IMR-90 (cell line): ENCODE measurements at regions not wholly inside any gene's neighbourhood (a gene's known extent, or its start where the extent isn't known, plus 50 kb on each side); places are given as distances from the start of the nearest gene placed in this dataset.

Experiments used
- ATAC-seq: fragments of 200-7000 bp; cut with Tn5 transposase; 2 replicates; pipeline ENCODE4 v1.9.1; 2020; ENCODE audit warnings: low read depth, mild to moderate bottlenecking, moderate library complexity
- BruUV-seq: library from RNA; stranded (reverse); fragments of 400-500 nt; replicated peaks from 2 replicates; lab custom pipeline; 2021; lab: Mats Ljungman, UMichigan
- CTCF ChIA-PET: fragments of 300-600 bp; formaldehyde crosslinking; extraction: SDS; loops from one replicate; lab custom pipeline; 2021; ENCODE audit warnings: antibody characterized with exemption; lab: Yijun Ruan, JAX
- POLR2A ChIA-PET: fragments of 300-600 bp; sonication (Branson Sonifier 250); formaldehyde crosslinking; loops from one replicate; lab custom pipeline; 2022; ENCODE audit warnings: antibody characterized with exemption; ENCODE audit not compliant: unreplicated experiment; lab: Charles Lee
- DNase-seq: peaks from one replicate; pipeline ENCODE4 v3.0.0; 2013
- H2AFZ ChIP-seq: replicated peaks from 2 replicates; pipeline ENCODE3; 2013; ENCODE audit warnings: low read length, mild to moderate bottlenecking; ENCODE audit not compliant: poor library complexity
- H2AK5ac ChIP-seq: 2 replicates; pipeline ENCODE4 v1.6.1; 2013; ENCODE audit warnings: low read depth, low read length, inconsistent platforms
- H2AK9ac ChIP-seq: replicated peaks from 2 replicates; pipeline ENCODE3; 2013; ENCODE audit warnings: mild to moderate bottlenecking, low read depth, low read length, moderate library complexity; ENCODE audit not compliant: poor library complexity
- H2BK120ac ChIP-seq: 2 replicates; pipeline ENCODE4 v1.6.1; 2013; ENCODE audit warnings: low read depth, low read length, inconsistent platforms
- H2BK15ac ChIP-seq: 3 replicates; pipeline ENCODE4 v1.6.1; 2013; ENCODE audit warnings: low read depth, low read length, inconsistent platforms
- H2BK20ac ChIP-seq: 2 replicates; pipeline ENCODE4 v1.6.1; 2013; ENCODE audit warnings: low read depth, mild to moderate bottlenecking, inconsistent platforms, low read length, moderate library complexity
- H2BK5ac ChIP-seq: 2 replicates; pipeline ENCODE4 v1.6.1; 2013; ENCODE audit warnings: mild to moderate bottlenecking, low read depth, low read length, inconsistent platforms; ENCODE audit not compliant: poor library complexity, severe bottlenecking
- H3K14ac ChIP-seq: replicated peaks from 2 replicates; pipeline ENCODE4 v1.6.1; 2013; ENCODE audit warnings: low read depth, low read length, inconsistent platforms
- H3K18ac ChIP-seq: 2 replicates; pipeline ENCODE4 v1.6.1; 2013; ENCODE audit warnings: low read depth, low read length, control low read depth
- H3K23ac ChIP-seq: 2 replicates; pipeline ENCODE4 v1.6.1; 2013; ENCODE audit warnings: low read depth, low read length, inconsistent platforms
- H3K27ac ChIP-seq: 2 replicates; pipeline ENCODE4 v1.5.1; 2013; ENCODE audit warnings: mild to moderate bottlenecking, control low read depth, low read length; ENCODE audit not compliant: insufficient read depth
- H3K27me3 ChIP-seq: 2 replicates; pipeline ENCODE4 v1.6.1; 2013; ENCODE audit warnings: low read length; ENCODE audit not compliant: control insufficient read depth, insufficient read depth
- H3K36me3 ChIP-seq: 2 replicates; pipeline ENCODE4 v1.6.1; 2013; ENCODE audit warnings: low read length, mixed read lengths; ENCODE audit not compliant: control insufficient read depth, insufficient read depth
- H3K4ac ChIP-seq: 2 replicates; pipeline ENCODE4 v1.6.1; 2013; ENCODE audit warnings: low read depth, low read length, inconsistent platforms
- H3K4me1 ChIP-seq: 2 replicates; pipeline ENCODE4 v1.6.1; 2013; ENCODE audit warnings: low read length, mixed read lengths; ENCODE audit not compliant: control insufficient read depth, insufficient read depth
- H3K4me2 ChIP-seq: 2 replicates; pipeline ENCODE4 v1.6.1; 2013; ENCODE audit warnings: low read depth, mild to moderate bottlenecking, control low read depth, low read length, moderate library complexity
- H3K4me3 ChIP-seq: 2 replicates; pipeline ENCODE4 v1.5.1; 2013; ENCODE audit warnings: low read depth, mild to moderate bottlenecking, control low read depth, low read length, moderate library complexity; ENCODE audit not compliant: insufficient read depth
- H3K56ac ChIP-seq: 2 replicates; pipeline ENCODE4 v1.6.1; 2013; ENCODE audit warnings: low read length, inconsistent platforms; ENCODE audit not compliant: insufficient read depth; ENCODE audit errors: extremely low read depth
- H3K79me1 ChIP-seq, 2 experiments: 2 replicates each; pipeline ENCODE4 v1.6.1; 2013; ENCODE audit warnings: low read length in 2 of 2, inconsistent platforms in 1 of 2, low read depth in 1 of 2
- H3K9ac ChIP-seq: 2 replicates; pipeline ENCODE4 v1.6.1; 2013; ENCODE audit warnings: low read depth, low read length, control low read depth
- H3K9me1 ChIP-seq: 2 replicates; pipeline ENCODE4 v1.6.1; 2013; ENCODE audit warnings: low read length, inconsistent platforms; ENCODE audit not compliant: insufficient read depth
- H3K9me3 ChIP-seq: 2 replicates; pipeline ENCODE4 v1.6.1; 2013; ENCODE audit warnings: low read length; ENCODE audit not compliant: control insufficient read depth, insufficient read depth
- H4K20me1 ChIP-seq: 2 replicates; pipeline ENCODE4 v1.6.1; 2013; ENCODE audit warnings: low read length, inconsistent platforms; ENCODE audit not compliant: insufficient read depth
- H4K5ac ChIP-seq: 2 replicates; pipeline ENCODE4 v1.6.1; 2013; ENCODE audit warnings: mild to moderate bottlenecking, low read depth, low read length, control low read depth
- H4K8ac ChIP-seq, 2 experiments: 2 replicates each; pipeline ENCODE4 v1.6.1; 2013; ENCODE audit warnings: low read depth in 2 of 2, low read length in 2 of 2, control low read depth in 1 of 2, inconsistent platforms in 1 of 2
- H4K91ac ChIP-seq: 2 replicates; pipeline ENCODE4 v1.6.1; 2013; ENCODE audit warnings: low read depth, low read length, inconsistent platforms; ENCODE audit not compliant: insufficient read depth
- BHLHE40 ChIP-seq: fragments of 150-350 bp; IDR thresholded peaks from 2 replicates; pipeline ENCODE4 v1.6.1; 2016; ENCODE audit warnings: mild to moderate bottlenecking, low read depth, low read length
- CEBPB ChIP-seq: IDR thresholded peaks from 2 replicates; pipeline ENCODE4 v1.6.1; 2012; ENCODE audit warnings: low read depth, low read length, improper control_type of control experiment
- CHD1 ChIP-seq: IDR thresholded peaks from 2 replicates; pipeline ENCODE4 v1.6.1; 2012; ENCODE audit warnings: low read depth, low read length, improper control_type of control experiment
- FOS ChIP-seq: fragments of 150-350 bp; IDR thresholded peaks from 2 replicates; pipeline ENCODE4 v1.6.1; 2016; ENCODE audit warnings: low read depth, low read length
- MAFK ChIP-seq: IDR thresholded peaks from 2 replicates; pipeline ENCODE4 v1.6.1; 2012; ENCODE audit warnings: low read depth, low read length, improper control_type of control experiment
- MAZ ChIP-seq: IDR thresholded peaks from 2 replicates; pipeline ENCODE4 v1.6.1; 2012; ENCODE audit warnings: low read depth, mild to moderate bottlenecking, low read length, improper control_type of control experiment, moderate library complexity, borderline replicate concordance
- MXI1 ChIP-seq: IDR thresholded peaks from 2 replicates; pipeline ENCODE4 v1.6.1; 2012; ENCODE audit warnings: low read depth, mild to moderate bottlenecking, low read length, moderate library complexity, borderline replicate concordance
- NFE2L2 ChIP-seq: fragments of 150-350 bp; IDR thresholded peaks from 2 replicates; pipeline ENCODE4 v1.6.1; 2016; ENCODE audit warnings: low read depth, mild to moderate bottlenecking, low read length
- POLR2A ChIP-seq: IDR thresholded peaks from 2 replicates; pipeline ENCODE4 v1.6.1; 2012; ENCODE audit warnings: mild to moderate bottlenecking, low read depth, low read length
- RAD21 ChIP-seq: IDR thresholded peaks from 2 replicates; pipeline ENCODE4 v1.6.1; 2012; ENCODE audit warnings: low read length, improper control_type of control experiment
- RCOR1 ChIP-seq: IDR thresholded peaks from 2 replicates; pipeline ENCODE4 v1.6.1; 2012; ENCODE audit warnings: mild to moderate bottlenecking, low read length, improper control_type of control experiment; ENCODE audit not compliant: insufficient replicate concordance
- RFX5 ChIP-seq: IDR thresholded peaks from 2 replicates; pipeline ENCODE4 v1.8.0; 2012; ENCODE audit warnings: low read depth, mild to moderate bottlenecking, low read length, moderate library complexity
- SMC3 ChIP-seq: fragments of 150-350 bp; IDR thresholded peaks from 2 replicates; pipeline ENCODE4 v1.6.1; 2016; ENCODE audit warnings: low read depth, mild to moderate bottlenecking, antibody characterized with exemption, low read length, moderate library complexity
- USF2 ChIP-seq: fragments of 150-350 bp; IDR thresholded peaks from 2 replicates; pipeline ENCODE4 v1.6.1; 2017; ENCODE audit warnings: mild to moderate bottlenecking, antibody characterized with exemption, low read length, low read depth
- WGBS, 2 experiments: methylation state at CpG; one replicate each; pipeline versions ENCODE4 v1.1.5 to v1.1.7; 2013; ENCODE audit warnings: missing lambda C conversion rate in 2 of 2; ENCODE audit not compliant: insufficient read length in 1 of 2; ENCODE audit errors: extremely low coverage in 2 of 2; 5-methylcytosine and 5-hydroxymethylcytosine counted together
- dilution Hi-C: fragments of 300-500 bp; cut with HindIII; formaldehyde crosslinking; loops from one replicate; pipeline ENCODE4 v1.14.3; 2018; ENCODE audit warnings: low sequenced_read_pairs; ENCODE audit not compliant: unreplicated experiment
- in situ Hi-C: fragments of 300-500 bp; cut with MboI; formaldehyde crosslinking; loops from 3 replicates; pipeline ENCODE4 v1.14.3; 2019; ENCODE audit warnings: low sequenced_read_pairs, inconsistent platforms, mixed read lengths
- intact Hi-C: fragments of 100-400 bp; cut with micrococcal nuclease; formaldehyde crosslinking; loops from 2 replicates; pipeline ENCODE4 v1.10.0; 2022
- TF ChIP-seq, protein P1 (sequence below): fragments of 150-350 bp; IDR thresholded peaks from 2 replicates; pipeline ENCODE4 v1.6.1; 2016; ENCODE audit warnings: low read depth, mild to moderate bottlenecking, low read length, moderate library complexity, borderline replicate concordance
- TF ChIP-seq, protein P2 (sequence below): conservative IDR thresholded peaks from 2 replicates; pipeline ENCODE4 v1.5.1; 2012; ENCODE audit warnings: mild to moderate bottlenecking, low read depth, low read length, improper control_type of control experiment

DNA sequence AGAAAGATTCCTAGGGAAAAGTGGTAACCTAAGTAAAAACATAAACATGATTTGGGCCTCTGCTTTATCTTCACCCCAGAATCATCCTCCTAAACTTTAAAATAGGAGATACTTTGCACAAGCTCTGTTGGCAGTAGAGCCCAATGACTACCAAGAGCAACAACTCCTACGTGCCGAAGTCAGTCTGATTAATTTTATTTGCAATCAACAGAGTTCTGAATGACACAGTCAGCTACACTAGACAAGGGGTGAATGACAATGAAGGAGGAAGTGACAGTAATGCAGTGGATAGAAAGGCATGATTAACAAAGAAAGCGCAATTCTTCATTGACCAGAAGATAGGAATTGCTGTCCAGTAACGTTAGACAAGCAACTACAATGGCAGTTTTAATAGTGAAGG lies 957.9 kb upstream of the USP15 start:
- Histone ChIP-seq H3K36me3 (no peaks in the 10 kb centered on the region), H4K8ac (no peak overlapping the region), H2AFZ (no peak overlapping the region), H3K9me3 (peaks cover 3% of the 10 kb centered on the region; the same call in 1 of the 2 replicates), H2BK20ac (no peak overlapping the region), H3K9ac (no peak overlapping the region), H3K27me3 (no peaks in the 10 kb centered on the region), H3K56ac (no peak overlapping the region), H3K4me1 (no peaks in the 10 kb centered on the region), H3K4me2 (no peak overlapping the region), H2BK120ac (no peak overlapping the region), H3K27ac (no peak overlapping the region), H3K14ac (no peak overlapping the region), H3K18ac (no peak overlapping the region), H2BK5ac (no peak overlapping the region), H2AK9ac (no peak overlapping the region), H3K9me1 (no peaks in the 10 kb centered on the region), H4K20me1 (no peaks in the 10 kb centered on the region), H2BK15ac (no peak overlapping the region), H3K79me1 (no peaks in the 10 kb centered on the region), H3K4ac (no peak overlapping the region), H4K5ac (no peak overlapping the region), H3K23ac (no peak overlapping the region), H3K4me3 (no peak overlapping the region), H4K91ac (no peak overlapping the region), H2AK5ac (no peak overlapping the region)
- ChIA-PET CTCF (no interaction called here), POLR2A (no interaction called here)
- dilution Hi-C loops = no loop called here
- no CpG with 5 or more reads among the region's 4 CpGs for WGBS, 2 experiments
- ATAC-seq (no peak), DNase-seq (no peak)
- TF ChIP-seq USF2 (no peak), FOS (no peak), SMC3 (no peak), MAZ (no peak), MXI1 (no peak), RFX5 (no peak), RAD21 (no peak), NFE2L2 (no peak), CEBPB (no peak), POLR2A (no peak), BHLHE40 (no peak), CHD1 (no peak), MAFK (no peak), RCOR1 (no peak)
- TF ChIP-seq, protein P1, sequence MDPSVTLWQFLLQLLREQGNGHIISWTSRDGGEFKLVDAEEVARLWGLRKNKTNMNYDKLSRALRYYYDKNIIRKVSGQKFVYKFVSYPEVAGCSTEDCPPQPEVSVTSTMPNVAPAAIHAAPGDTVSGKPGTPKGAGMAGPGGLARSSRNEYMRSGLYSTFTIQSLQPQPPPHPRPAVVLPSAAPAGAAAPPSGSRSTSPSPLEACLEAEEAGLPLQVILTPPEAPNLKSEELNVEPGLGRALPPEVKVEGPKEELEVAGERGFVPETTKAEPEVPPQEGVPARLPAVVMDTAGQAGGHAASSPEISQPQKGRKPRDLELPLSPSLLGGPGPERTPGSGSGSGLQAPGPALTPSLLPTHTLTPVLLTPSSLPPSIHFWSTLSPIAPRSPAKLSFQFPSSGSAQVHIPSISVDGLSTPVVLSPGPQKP = no peak
- TF ChIP-seq, protein P2, sequence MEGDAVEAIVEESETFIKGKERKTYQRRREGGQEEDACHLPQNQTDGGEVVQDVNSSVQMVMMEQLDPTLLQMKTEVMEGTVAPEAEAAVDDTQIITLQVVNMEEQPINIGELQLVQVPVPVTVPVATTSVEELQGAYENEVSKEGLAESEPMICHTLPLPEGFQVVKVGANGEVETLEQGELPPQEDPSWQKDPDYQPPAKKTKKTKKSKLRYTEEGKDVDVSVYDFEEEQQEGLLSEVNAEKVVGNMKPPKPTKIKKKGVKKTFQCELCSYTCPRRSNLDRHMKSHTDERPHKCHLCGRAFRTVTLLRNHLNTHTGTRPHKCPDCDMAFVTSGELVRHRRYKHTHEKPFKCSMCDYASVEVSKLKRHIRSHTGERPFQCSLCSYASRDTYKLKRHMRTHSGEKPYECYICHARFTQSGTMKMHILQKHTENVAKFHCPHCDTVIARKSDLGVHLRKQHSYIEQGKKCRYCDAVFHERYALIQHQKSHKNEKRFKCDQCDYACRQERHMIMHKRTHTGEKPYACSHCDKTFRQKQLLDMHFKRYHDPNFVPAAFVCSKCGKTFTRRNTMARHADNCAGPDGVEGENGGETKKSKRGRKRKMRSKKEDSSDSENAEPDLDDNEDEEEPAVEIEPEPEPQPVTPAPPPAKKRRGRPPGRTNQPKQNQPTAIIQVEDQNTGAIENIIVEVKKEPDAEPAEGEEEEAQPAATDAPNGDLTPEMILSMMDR = no peak
- in situ Hi-C loops = no loop called here
- intact Hi-C loops = no loop called here
- no TSS peak for BruUV-seq
